ENCODE measurements at regions not wholly inside any gene's neighbourhood (a gene's known extent, or its start where the extent isn't known, plus 50 kb on each side); places are given as distances from the start of the nearest gene placed in this dataset.

DNA sequence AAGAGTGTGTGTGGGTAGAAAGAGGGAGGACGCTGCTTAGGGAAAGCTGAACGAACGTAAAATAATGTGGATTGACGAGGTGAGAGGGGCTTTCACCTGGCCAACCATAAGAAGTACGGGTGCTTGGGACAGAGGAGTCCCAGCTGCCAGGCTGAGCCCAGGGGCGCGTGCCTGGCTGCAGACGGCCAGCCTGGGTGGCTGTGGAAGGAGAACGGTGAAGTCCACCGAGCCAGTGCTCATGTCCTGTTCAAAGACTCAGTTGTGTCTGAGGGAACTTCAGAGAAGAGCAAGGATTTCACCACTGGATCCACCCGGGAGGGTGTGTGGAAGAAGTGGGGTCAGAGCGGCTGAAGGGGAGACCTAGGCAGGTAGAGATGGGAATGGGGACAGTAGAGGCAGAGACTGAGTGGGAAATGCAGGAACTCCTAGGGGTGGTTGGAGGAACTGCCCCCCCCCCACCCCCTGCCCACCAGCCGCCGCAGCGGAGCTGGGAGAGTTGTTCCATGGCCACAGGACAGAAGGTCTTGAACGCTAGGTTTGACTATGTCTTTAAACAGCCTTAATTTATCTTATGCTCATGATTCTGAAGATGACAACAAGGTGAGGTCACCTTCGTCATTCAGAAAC lies 68.1 kb upstream of the TBXT start:
- TF ChIP-seq, protein P1, sequence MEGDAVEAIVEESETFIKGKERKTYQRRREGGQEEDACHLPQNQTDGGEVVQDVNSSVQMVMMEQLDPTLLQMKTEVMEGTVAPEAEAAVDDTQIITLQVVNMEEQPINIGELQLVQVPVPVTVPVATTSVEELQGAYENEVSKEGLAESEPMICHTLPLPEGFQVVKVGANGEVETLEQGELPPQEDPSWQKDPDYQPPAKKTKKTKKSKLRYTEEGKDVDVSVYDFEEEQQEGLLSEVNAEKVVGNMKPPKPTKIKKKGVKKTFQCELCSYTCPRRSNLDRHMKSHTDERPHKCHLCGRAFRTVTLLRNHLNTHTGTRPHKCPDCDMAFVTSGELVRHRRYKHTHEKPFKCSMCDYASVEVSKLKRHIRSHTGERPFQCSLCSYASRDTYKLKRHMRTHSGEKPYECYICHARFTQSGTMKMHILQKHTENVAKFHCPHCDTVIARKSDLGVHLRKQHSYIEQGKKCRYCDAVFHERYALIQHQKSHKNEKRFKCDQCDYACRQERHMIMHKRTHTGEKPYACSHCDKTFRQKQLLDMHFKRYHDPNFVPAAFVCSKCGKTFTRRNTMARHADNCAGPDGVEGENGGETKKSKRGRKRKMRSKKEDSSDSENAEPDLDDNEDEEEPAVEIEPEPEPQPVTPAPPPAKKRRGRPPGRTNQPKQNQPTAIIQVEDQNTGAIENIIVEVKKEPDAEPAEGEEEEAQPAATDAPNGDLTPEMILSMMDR (IDR thresholded peaks at IDR 0.05; ENCODE audit: low read length), result no peak
- TF ChIP-seq EZH2 (IDR thresholded peaks at IDR 0.05; ENCODE audit: borderline replicate concordance, low read length), result no peak

All from OCI-LY1 (cell line).